ENCODE measurements at regions not wholly inside any gene's neighbourhood (a gene's known extent, or its start where the extent isn't known, plus 50 kb on each side); places are given as distances from the start of the nearest gene placed in this dataset.

- Histone ChIP-seq H3K36me3 (ENCODE audit: control insufficient read depth, low read length) (no peaks in the 10 kb centered on the region), H3K4me3 (ENCODE audit: low read length) (no peak overlapping the region), H3K27me3 (ENCODE audit: control insufficient read depth, low read length) (no peaks in the 10 kb centered on the region; the same call in 1 of the 2 replicates), H3F3A (ENCODE audit: control insufficient read depth, insufficient read depth) (no peaks in the 10 kb centered on the region), H3K27ac (ENCODE audit: low read depth, low read length) (no peak overlapping the region), H3K9me3 (ENCODE audit: control insufficient read depth, insufficient read depth, low read length) (no peaks in the 10 kb centered on the region), H3K9me2 (replicated peaks; ENCODE audit: control insufficient read depth, low read length) (no peaks in the 10 kb centered on the region), H3K4me2 (ENCODE audit: low read length) (no peak overlapping the region), H3K79me2 (ENCODE audit: control insufficient read depth, low read length) (no peaks in the 10 kb centered on the region), H4K20me1 (ENCODE audit: control insufficient read depth, insufficient read depth, low read depth, low read length) (no peaks in the 10 kb centered on the region), H3K4me1 (ENCODE audit: control insufficient read depth, low read length) (no peaks in the 10 kb centered on the region)
- TF ChIP-seq EZH2phosphoT487 (IDR thresholded peaks at IDR 0.05; ENCODE audit: borderline replicate concordance, low read length) (no peak), CTCF (IDR thresholded peaks at IDR 0.05; ENCODE audit: low read depth, low read length, poor library complexity, severe bottlenecking) (peak; percentile 58)
Measured at GRCh38 chr13:31538067-31539042, 201.0 kb upstream of the RXFP2 start.

GRCh38 chr13:31540281-31540680, 199.0 kb upstream of the RXFP2 start:
- H3K27ac ChIP-seq (ENCODE audit: low read depth, low read length), result no peak overlapping the region
- no peak overlapping the region for H3K4me3 ChIP-seq (ENCODE audit: low read length)
- H3K9me3 ChIP-seq (ENCODE audit: control insufficient read depth, insufficient read depth, low read length), result no peaks in the 10 kb centered on the region
- no peak overlapping the region for H3K4me2 ChIP-seq (ENCODE audit: low read length)
- H3F3A ChIP-seq (ENCODE audit: control insufficient read depth, insufficient read depth), result no peaks in the 10 kb centered on the region
- no peaks in the 10 kb centered on the region; the same call in 1 of the 2 replicates for H3K27me3 ChIP-seq (ENCODE audit: control insufficient read depth, low read length)
- H4K20me1 ChIP-seq (ENCODE audit: control insufficient read depth, insufficient read depth, low read depth, low read length), result no peaks in the 10 kb centered on the region
- no peaks in the 10 kb centered on the region for H3K9me2 ChIP-seq (replicated peaks; ENCODE audit: control insufficient read depth, low read length)
- no peaks in the 10 kb centered on the region for H3K79me2 ChIP-seq (ENCODE audit: control insufficient read depth, low read length)
- no peak for TF ChIP-seq CTCF (IDR thresholded peaks at IDR 0.05; ENCODE audit: low read depth, low read length, poor library complexity, severe bottlenecking)
- TF ChIP-seq EZH2phosphoT487 (IDR thresholded peaks at IDR 0.05; ENCODE audit: borderline replicate concordance, low read length), result no peak
- H3K4me1 ChIP-seq (ENCODE audit: control insufficient read depth, low read length), result no peaks in the 10 kb centered on the region
- H3K36me3 ChIP-seq (ENCODE audit: control insufficient read depth, low read length), result no peaks in the 10 kb centered on the region

- Histone ChIP-seq H3K79me2 (ENCODE audit: control insufficient read depth, low read length) (no peaks in the 10 kb centered on the region), H4K20me1 (ENCODE audit: control insufficient read depth, insufficient read depth, low read depth, low read length) (no peaks in the 10 kb centered on the region), H3K4me2 (ENCODE audit: low read length) (no peak overlapping the region), H3K27me3 (ENCODE audit: control insufficient read depth, low read length) (no peaks in the 10 kb centered on the region), H3F3A (ENCODE audit: control insufficient read depth, insufficient read depth) (no peaks in the 10 kb centered on the region), H3K9me2 (replicated peaks; ENCODE audit: control insufficient read depth, low read length) (no peaks in the 10 kb centered on the region), H3K9me3 (ENCODE audit: control insufficient read depth, insufficient read depth, low read length) (no peaks in the 10 kb centered on the region), H3K4me1 (ENCODE audit: control insufficient read depth, low read length) (no peaks in the 10 kb centered on the region), H3K27ac (ENCODE audit: low read depth, low read length) (no peak overlapping the region), H3K36me3 (ENCODE audit: control insufficient read depth, low read length) (no peaks in the 10 kb centered on the region), H3K4me3 (ENCODE audit: low read length) (no peak overlapping the region)
- TF ChIP-seq CTCF (IDR thresholded peaks at IDR 0.05; ENCODE audit: low read depth, low read length, poor library complexity, severe bottlenecking), result no peak
- no peak for TF ChIP-seq EZH2phosphoT487 (IDR thresholded peaks at IDR 0.05; ENCODE audit: borderline replicate concordance, low read length)
Measured at GRCh38 chr13:31543190-31543589, 196.1 kb upstream of the RXFP2 start.
